CD8-positive, alpha-beta memory T cell (primary cell): ENCODE measurements at regions not wholly inside any gene's neighbourhood (a gene's known extent, or its start where the extent isn't known, plus 50 kb on each side); places are given as distances from the start of the nearest gene placed in this dataset.

Source experiments
- CTCF ChIA-PET: fragments of 350-600 bp; sonication (Branson Sonifier 250); formaldehyde crosslinking; loops from one replicate; lab custom pipeline; 2021; ENCODE audit warnings: antibody characterized with exemption; lab: Charles Lee
- POLR2A ChIA-PET: fragments of 350-600 bp; sonication (Branson Sonifier 250); formaldehyde crosslinking; loops from one replicate; lab custom pipeline; 2021; ENCODE audit warnings: antibody characterized with exemption; lab: Charles Lee
- DNase-seq, 5 donors: peaks; one replicate each; pipeline versions ENCODE4 v3.0.0 to v3.0.0-alpha.2; 2020 to 2022; ENCODE audit warnings: mixed read lengths in 1 of 5
- H3K27ac ChIP-seq: one replicate; pipeline ENCODE4 v1.7.0; 2013; ENCODE audit warnings: low read depth, mild to moderate bottlenecking, low read length, moderate library complexity
- H3K27me3 ChIP-seq: 2 replicates; pipeline ENCODE4 v1.7.0; 2013; ENCODE audit warnings: low read length, mild to moderate bottlenecking; ENCODE audit not compliant: insufficient read depth, poor library complexity, severe bottlenecking
- H3K36me3 ChIP-seq: 2 replicates; pipeline ENCODE4 v1.7.0; 2013; ENCODE audit warnings: mild to moderate bottlenecking, low read length, moderate library complexity; ENCODE audit not compliant: insufficient read depth
- H3K4me1 ChIP-seq: 2 replicates; pipeline ENCODE4 v1.7.0; 2013; ENCODE audit warnings: mild to moderate bottlenecking, low read length, moderate library complexity; ENCODE audit not compliant: insufficient read depth
- H3K4me3 ChIP-seq: 2 replicates; pipeline ENCODE4 v1.7.0; 2013; ENCODE audit warnings: mild to moderate bottlenecking, low read length
- H3K9me3 ChIP-seq: 2 replicates; pipeline ENCODE4 v1.7.0; 2013; ENCODE audit warnings: mild to moderate bottlenecking, low read length
- H3K27ac Mint-ChIP-seq, 8 donors: one replicate each; pipeline ENCODE4 v1.8.0; 2020 to 2021; ENCODE audit warnings: mixed read lengths in 8 of 8, mild to moderate bottlenecking in 6 of 8, inconsistent platforms in 3 of 8, moderate library complexity in 3 of 8
- H3K27me3 Mint-ChIP-seq, 2 donors: one replicate each; pipeline ENCODE4 v1.8.0; 2020 to 2021; ENCODE audit warnings: mixed read lengths in 2 of 2, mild to moderate bottlenecking in 1 of 2, moderate library complexity in 1 of 2
- H3K36me3 Mint-ChIP-seq, 3 donors: one replicate each; pipeline ENCODE4 v1.8.0; 2020 to 2021; ENCODE audit warnings: mixed read lengths in 3 of 3, inconsistent platforms in 1 of 3, mild to moderate bottlenecking in 1 of 3
- H3K4me1 Mint-ChIP-seq, 3 donors: one replicate each; pipeline ENCODE4 v1.8.0; 2020 to 2021; ENCODE audit warnings: mixed read lengths in 3 of 3, inconsistent platforms in 1 of 3, mild to moderate bottlenecking in 1 of 3
- H3K4me3 Mint-ChIP-seq, 7 donors: one replicate each; pipeline ENCODE4 v1.8.0; 2020 to 2021; ENCODE audit warnings: mixed read lengths in 7 of 7, mild to moderate bottlenecking in 6 of 7, moderate library complexity in 4 of 7, inconsistent platforms in 2 of 7
- H3K9me3 Mint-ChIP-seq, 5 donors: one replicate each; pipeline ENCODE4 v1.8.0; 2020 to 2022; ENCODE audit warnings: mixed read lengths in 5 of 5, mild to moderate bottlenecking in 3 of 5, moderate library complexity in 2 of 5, inconsistent platforms in 1 of 5

DNA sequence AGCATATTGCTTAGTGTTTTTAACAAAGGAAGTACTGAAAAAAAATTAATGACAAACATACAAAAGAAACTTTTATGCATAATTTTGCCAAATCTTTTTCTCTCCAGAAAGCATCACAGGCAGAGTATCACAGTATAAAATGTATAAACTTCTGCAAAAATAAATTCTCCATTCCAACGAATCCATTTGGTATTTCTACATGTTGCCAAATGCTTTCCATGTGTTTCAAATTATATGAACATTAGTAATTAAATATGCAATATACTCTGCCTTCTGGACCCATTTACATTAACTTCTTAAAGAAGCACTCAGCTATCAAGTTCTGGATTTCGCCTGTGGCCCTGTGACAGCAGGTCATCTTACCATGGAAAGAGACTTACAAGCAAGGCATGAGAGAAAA, 189.1 kb upstream of the ALCAM start:
- Mint-ChIP-seq H3K4me3 (no peak overlapping the region), H3K27me3 (peaks cover 5 to 13% of the 10 kb centered on the region in 2 donors), H3K36me3 (no peaks in the 10 kb centered on the region), H3K4me1 (no peaks in the 10 kb centered on the region), H3K9me3 (no peaks in the 10 kb centered on the region), H3K27ac (no peak overlapping the region)
- H3K27me3 ChIP-seq, result no peaks in the 10 kb centered on the region
- POLR2A ChIA-PET, result no interaction called here
- no peaks in the 10 kb centered on the region for H3K9me3 ChIP-seq
- H3K4me3 ChIP-seq, result no peak overlapping the region
- H3K27ac ChIP-seq, result no peak overlapping the region
- CTCF ChIA-PET, result no interaction called here
- DNase-seq, result no peak
- no peaks in the 10 kb centered on the region for H3K4me1 ChIP-seq
- H3K36me3 ChIP-seq, result no peaks in the 10 kb centered on the region

GRCh38 chr3:105187344-105187743, 179.4 kb upstream of the ALCAM start:
- no peak overlapping the region for H3K4me3 Mint-ChIP-seq
- H3K36me3 Mint-ChIP-seq, result no peaks in the 10 kb centered on the region
- no peaks in the 10 kb centered on the region for H3K4me1 Mint-ChIP-seq
- DNase-seq, result no peak
- CTCF ChIA-PET, result no interaction called here
- H3K27me3 Mint-ChIP-seq, result peaks cover 0 to 3% of the 10 kb centered on the region in 2 donors
- POLR2A ChIA-PET, result no interaction called here
- no peak overlapping the region for H3K27ac Mint-ChIP-seq
- Histone ChIP-seq H3K4me1 (no peaks in the 10 kb centered on the region), H3K27me3 (no peaks in the 10 kb centered on the region), H3K36me3 (no peaks in the 10 kb centered on the region), H3K4me3 (no peak overlapping the region), H3K27ac (no peak overlapping the region), H3K9me3 (no peaks in the 10 kb centered on the region)
- peaks cover 0 to 6% (median 5%) of the 10 kb centered on the region in 5 donors for H3K9me3 Mint-ChIP-seq

DNA sequence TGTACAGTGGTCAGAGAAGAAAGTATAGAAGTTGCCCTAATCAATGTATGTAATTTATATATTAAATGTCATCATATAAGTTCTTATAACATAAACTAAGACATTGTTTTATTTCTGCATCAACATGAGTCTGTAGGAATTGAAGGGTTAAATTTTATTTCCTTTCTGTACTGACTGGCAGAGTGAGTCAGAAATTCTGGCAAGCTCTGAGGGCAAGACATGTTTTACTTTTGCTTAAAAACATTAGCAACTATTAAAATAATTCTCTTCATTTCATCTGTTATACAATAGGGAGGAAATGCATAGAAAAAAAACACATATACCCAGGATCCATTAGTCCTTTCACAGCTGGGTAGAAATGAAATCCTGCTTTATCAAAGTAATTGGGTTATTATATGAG, 171.4 kb upstream of the ALCAM start:
- Histone ChIP-seq H3K27me3 (no peaks in the 10 kb centered on the region), H3K9me3 (no peaks in the 10 kb centered on the region), H3K4me3 (no peak overlapping the region), H3K4me1 (no peaks in the 10 kb centered on the region), H3K27ac (no peak overlapping the region), H3K36me3 (no peaks in the 10 kb centered on the region)
- Mint-ChIP-seq H3K4me1 (no peaks in the 10 kb centered on the region), H3K4me3 (no peak overlapping the region), H3K9me3 (peaks cover 0 to 6% (median 0%) of the 10 kb centered on the region in 5 donors), H3K27ac (no peak overlapping the region), H3K36me3 (no peaks in the 10 kb centered on the region), H3K27me3 (peaks cover 0 to 3% of the 10 kb centered on the region in 2 donors)
- POLR2A ChIA-PET, result no interaction called here
- CTCF ChIA-PET, result no interaction called here
- no peak for DNase-seq

GRCh38 chr3:105197863-105198262, 168.8 kb upstream of the ALCAM start:
- Mint-ChIP-seq H3K9me3 (peaks cover 0 to 5% (median 0%) of the 10 kb centered on the region in 5 donors), H3K27me3 (peaks cover 0 to 3% of the 10 kb centered on the region in 2 donors), H3K4me1 (no peaks in the 10 kb centered on the region), H3K36me3 (no peaks in the 10 kb centered on the region), H3K27ac (no peak overlapping the region), H3K4me3 (no peak overlapping the region)
- POLR2A ChIA-PET, result no interaction called here
- Histone ChIP-seq H3K27me3 (no peaks in the 10 kb centered on the region), H3K27ac (no peak overlapping the region), H3K9me3 (no peaks in the 10 kb centered on the region), H3K36me3 (no peaks in the 10 kb centered on the region), H3K4me1 (no peaks in the 10 kb centered on the region), H3K4me3 (no peak overlapping the region)
- no peak for DNase-seq
- CTCF ChIA-PET, result no interaction called here

DNA sequence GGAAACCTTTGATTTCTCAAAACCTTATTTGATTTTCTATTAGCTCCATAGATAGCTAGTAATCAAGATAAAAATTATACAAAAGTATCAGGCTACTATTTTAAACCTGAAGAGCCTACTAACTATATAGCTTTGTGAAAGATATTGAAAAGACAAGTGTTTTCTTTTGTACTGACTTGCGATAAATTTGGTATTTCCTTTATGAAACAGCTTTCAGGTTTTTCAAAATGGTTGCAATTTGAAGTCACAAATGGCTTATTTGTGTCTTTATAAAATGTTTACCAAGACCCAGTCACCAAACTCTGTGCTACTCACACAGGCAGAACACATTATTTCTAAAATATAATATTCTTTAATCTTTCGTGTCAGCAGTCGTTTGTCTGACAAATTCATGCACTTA, 167.5 kb upstream of the ALCAM start:
- no peaks in the 10 kb centered on the region for H3K36me3 Mint-ChIP-seq
- H3K27me3 Mint-ChIP-seq, result peaks cover 0 to 3% of the 10 kb centered on the region in 2 donors
- H3K9me3 Mint-ChIP-seq, result peaks cover 0 to 8% (median 0%) of the 10 kb centered on the region in 5 donors
- H3K9me3 ChIP-seq, result no peaks in the 10 kb centered on the region
- H3K27ac ChIP-seq, result no peak overlapping the region
- no peak overlapping the region for H3K4me3 ChIP-seq
- H3K27me3 ChIP-seq, result no peaks in the 10 kb centered on the region
- H3K4me1 Mint-ChIP-seq, result no peaks in the 10 kb centered on the region
- H3K36me3 ChIP-seq, result no peaks in the 10 kb centered on the region
- DNase-seq, result no peak
- H3K27ac Mint-ChIP-seq, result no peak overlapping the region
- POLR2A ChIA-PET, result no interaction called here
- H3K4me1 ChIP-seq, result no peaks in the 10 kb centered on the region
- H3K4me3 Mint-ChIP-seq, result no peak overlapping the region
- CTCF ChIA-PET, result no interaction called here

GRCh38 chr3:105210141-105210540, 156.6 kb upstream of the ALCAM start:
- no peaks in the 10 kb centered on the region for H3K36me3 Mint-ChIP-seq
- no peaks in the 10 kb centered on the region for H3K36me3 ChIP-seq
- no peak overlapping the region for H3K4me3 Mint-ChIP-seq
- no peak overlapping the region for H3K27ac ChIP-seq
- no peak for DNase-seq
- H3K4me3 ChIP-seq, result no peak overlapping the region
- no peak overlapping the region for H3K27ac Mint-ChIP-seq
- CTCF ChIA-PET, result no interaction called here
- H3K9me3 ChIP-seq, result no peaks in the 10 kb centered on the region
- H3K4me1 ChIP-seq, result no peaks in the 10 kb centered on the region
- no peaks in the 10 kb centered on the region for H3K27me3 ChIP-seq
- H3K9me3 Mint-ChIP-seq, result no peaks in the 10 kb centered on the region
- POLR2A ChIA-PET, result no interaction called here
- no peaks in the 10 kb centered on the region for H3K27me3 Mint-ChIP-seq
- H3K4me1 Mint-ChIP-seq, result no peaks in the 10 kb centered on the region

DNA sequence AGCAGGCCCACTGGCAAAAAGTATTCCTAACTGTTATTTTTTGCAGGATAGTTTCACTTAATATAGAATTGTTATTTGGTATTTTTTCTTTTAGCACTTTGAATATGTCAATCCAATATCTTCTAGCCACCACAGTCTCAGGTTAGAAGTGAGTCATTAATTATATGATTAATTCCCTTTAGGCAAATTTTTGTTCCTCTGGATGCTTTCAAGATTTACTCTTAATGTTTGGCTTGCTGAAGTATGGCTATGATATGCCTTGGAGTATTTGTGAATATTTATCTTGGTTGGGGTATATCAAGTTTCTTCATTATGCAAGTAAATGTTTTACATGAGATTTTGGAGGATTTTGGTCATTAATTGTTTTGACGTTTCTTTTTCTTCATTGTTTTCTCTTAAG, 152.1 kb upstream of the ALCAM start:
- CTCF ChIA-PET, result no interaction called here

GRCh38 chr3:105222568-105223093, 144.1 kb upstream of the ALCAM start:
- H3K36me3 ChIP-seq, result no peaks in the 10 kb centered on the region
- no peaks in the 10 kb centered on the region for H3K27me3 ChIP-seq
- no peaks in the 10 kb centered on the region for H3K4me1 ChIP-seq
- Mint-ChIP-seq H3K9me3 (peaks cover 0 to 1% (median 0%) of the 10 kb centered on the region in 5 donors), H3K36me3 (no peaks in the 10 kb centered on the region), H3K4me1 (no peaks in the 10 kb centered on the region), H3K27ac (no peak overlapping the region), H3K27me3 (no peaks in the 10 kb centered on the region), H3K4me3 (no peak overlapping the region)
- POLR2A ChIA-PET, result no interaction called here
- no peak for DNase-seq
- no peaks in the 10 kb centered on the region for H3K9me3 ChIP-seq
- no peak overlapping the region for H3K4me3 ChIP-seq
- CTCF ChIA-PET, result no interaction called here
- H3K27ac ChIP-seq, result no peak overlapping the region

More for the DNA sequence above, 152.1 kb upstream of the ALCAM start:
- H3K4me3 ChIP-seq, result no peak overlapping the region
- Mint-ChIP-seq H3K27me3 (peaks cover 0 to 6% of the 10 kb centered on the region in 2 donors), H3K36me3 (no peaks in the 10 kb centered on the region), H3K27ac (no peak overlapping the region), H3K9me3 (peaks cover 0 to 2% (median 0%) of the 10 kb centered on the region in 5 donors), H3K4me1 (no peaks in the 10 kb centered on the region), H3K4me3 (no peak overlapping the region)
- no peak for DNase-seq
- POLR2A ChIA-PET, result no interaction called here
- H3K27me3 ChIP-seq, result no peaks in the 10 kb centered on the region
- no peak overlapping the region for H3K27ac ChIP-seq
- H3K36me3 ChIP-seq, result no peaks in the 10 kb centered on the region
- no peaks in the 10 kb centered on the region for H3K4me1 ChIP-seq
- no peaks in the 10 kb centered on the region for H3K9me3 ChIP-seq

DNA sequence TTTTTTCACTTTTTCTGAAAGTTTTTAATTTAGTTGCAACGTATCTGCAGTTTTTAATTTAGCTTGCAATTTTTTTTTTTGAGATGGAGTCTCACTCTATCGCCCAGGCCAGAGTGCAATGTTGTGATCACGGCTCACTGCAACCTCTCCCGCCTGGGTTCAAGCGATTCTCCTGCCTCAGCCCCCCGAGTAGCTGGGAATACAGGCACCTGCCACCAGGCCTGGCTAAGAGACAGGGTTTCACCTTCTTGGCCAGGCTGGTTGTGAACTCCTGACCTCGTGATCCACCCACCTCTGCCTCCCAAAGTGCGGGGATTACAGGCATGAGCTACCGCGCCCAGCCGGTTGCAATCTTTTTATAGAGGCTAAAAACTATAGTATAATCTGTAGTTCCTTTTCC, 142.9 kb upstream of the ALCAM start:
- ChIA-PET CTCF (no interaction called here), POLR2A (no interaction called here)
- H3K36me3 ChIP-seq, result no peaks in the 10 kb centered on the region
- no peak for DNase-seq
- no peak overlapping the region for H3K4me3 ChIP-seq
- H3K9me3 Mint-ChIP-seq, result peaks cover 0 to under 1% (median 0%) of the 10 kb centered on the region in 5 donors
- no peaks in the 10 kb centered on the region for H3K4me1 Mint-ChIP-seq
- no peaks in the 10 kb centered on the region for H3K4me1 ChIP-seq
- H3K9me3 ChIP-seq, result no peaks in the 10 kb centered on the region
- H3K27ac ChIP-seq, result no peak overlapping the region
- no peaks in the 10 kb centered on the region for H3K27me3 Mint-ChIP-seq
- no peaks in the 10 kb centered on the region for H3K36me3 Mint-ChIP-seq
- no peak overlapping the region for H3K27ac Mint-ChIP-seq
- H3K27me3 ChIP-seq, result no peaks in the 10 kb centered on the region
- no peak overlapping the region for H3K4me3 Mint-ChIP-seq
